ENCODE measurements at regions not wholly inside any gene's neighbourhood (a gene's known extent, or its start where the extent isn't known, plus 50 kb on each side); places are given as distances from the start of the nearest gene placed in this dataset.

DNA sequence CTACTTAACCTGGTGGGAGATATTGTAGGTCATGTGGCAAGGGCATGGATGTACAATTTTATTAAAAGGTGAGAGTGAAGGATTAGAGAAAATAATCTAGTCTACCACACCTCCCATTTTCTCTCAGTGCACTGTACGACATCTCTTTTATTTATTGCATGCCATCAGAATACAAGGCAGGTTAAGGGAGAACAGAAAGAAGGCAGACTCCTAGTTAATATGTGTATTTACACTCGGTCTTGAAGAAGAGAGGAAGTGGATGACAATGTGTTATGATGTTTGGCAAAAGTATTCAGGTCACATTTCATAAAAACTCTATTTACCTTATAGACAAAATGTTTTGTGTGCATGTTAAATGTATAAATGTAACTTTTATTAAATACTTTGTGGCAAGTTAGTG lies 306.1 kb downstream of the CTH start:
- Histone ChIP-seq H3K27ac (ENCODE audit: low read length in 2 of 2) (no peak overlapping the region), H3K4me2 (replicated peaks; ENCODE audit: low read depth, low read length, poor library complexity, severe bottlenecking) (no peak overlapping the region), H3K36me3 (replicated peaks in 1 of 2; ENCODE audit: control extremely low read depth in 1 of 2, control insufficient read depth in 1 of 2, extremely low read depth in 1 of 2, insufficient read depth in 2 of 2, low read length in 1 of 2) (no peaks in the 10 kb centered on the region), H3K4me1 (ENCODE audit: control insufficient read depth in 2 of 2, insufficient read depth in 2 of 2, low read length in 2 of 2) (no peaks in the 10 kb centered on the region), H3K27me3 (replicated peaks in 1 of 4; ENCODE audit: control extremely low read depth in 1 of 4, control insufficient read depth in 3 of 4, insufficient read depth in 4 of 4, low read length in 3 of 4) (no peaks in the 10 kb centered on the region), H4K20me1 (ENCODE audit: control insufficient read depth, insufficient read depth, low read length, poor library complexity, severe bottlenecking) (no peaks in the 10 kb centered on the region), H3K9me3 (ENCODE audit: control extremely low read depth in 1 of 3, control insufficient read depth in 2 of 3, insufficient read depth in 1 of 3, low read length in 2 of 3) (no peaks in the 10 kb centered on the region), H3K79me2 (ENCODE audit: control insufficient read depth, insufficient read depth, low read length) (no peaks in the 10 kb centered on the region), H3K4me3 (ENCODE audit: control extremely low read depth in 1 of 5, extremely low read depth in 1 of 5, insufficient read depth in 1 of 5, low read depth in 2 of 5, low read length in 4 of 5) (no peak overlapping the region), H2AFZ (ENCODE audit: insufficient read depth, low read depth, low read length, poor library complexity, severe bottlenecking) (no peak overlapping the region), H3K9ac (ENCODE audit: low read length) (no peak overlapping the region)
- no peak for TF ChIP-seq EZH2 (IDR thresholded peaks at IDR 0.05; ENCODE audit: borderline replicate concordance, insufficient read depth, low read depth, low read length, poor library complexity, severe bottlenecking)
- TF ChIP-seq, protein P1, sequence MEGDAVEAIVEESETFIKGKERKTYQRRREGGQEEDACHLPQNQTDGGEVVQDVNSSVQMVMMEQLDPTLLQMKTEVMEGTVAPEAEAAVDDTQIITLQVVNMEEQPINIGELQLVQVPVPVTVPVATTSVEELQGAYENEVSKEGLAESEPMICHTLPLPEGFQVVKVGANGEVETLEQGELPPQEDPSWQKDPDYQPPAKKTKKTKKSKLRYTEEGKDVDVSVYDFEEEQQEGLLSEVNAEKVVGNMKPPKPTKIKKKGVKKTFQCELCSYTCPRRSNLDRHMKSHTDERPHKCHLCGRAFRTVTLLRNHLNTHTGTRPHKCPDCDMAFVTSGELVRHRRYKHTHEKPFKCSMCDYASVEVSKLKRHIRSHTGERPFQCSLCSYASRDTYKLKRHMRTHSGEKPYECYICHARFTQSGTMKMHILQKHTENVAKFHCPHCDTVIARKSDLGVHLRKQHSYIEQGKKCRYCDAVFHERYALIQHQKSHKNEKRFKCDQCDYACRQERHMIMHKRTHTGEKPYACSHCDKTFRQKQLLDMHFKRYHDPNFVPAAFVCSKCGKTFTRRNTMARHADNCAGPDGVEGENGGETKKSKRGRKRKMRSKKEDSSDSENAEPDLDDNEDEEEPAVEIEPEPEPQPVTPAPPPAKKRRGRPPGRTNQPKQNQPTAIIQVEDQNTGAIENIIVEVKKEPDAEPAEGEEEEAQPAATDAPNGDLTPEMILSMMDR (IDR thresholded peaks at IDR 0.05), result no peak
- Mint-ChIP-seq H3K27me3 (no peaks in the 10 kb centered on the region), H3K27ac (no peak overlapping the region), H3K9me3 (ENCODE audit: insufficient read depth) (no peaks in the 10 kb centered on the region), H3K4me3 (no peak overlapping the region), H3K4me1 (no peaks in the 10 kb centered on the region)
- ChIA-PET POLR2A (no interaction called here), CTCF (no interaction called here)
- DNase-seq (no peak), ATAC-seq (ENCODE audit: low read depth) (no peak)
- intact Hi-C loops (cut with micrococcal nuclease), result no loop called here
- WGBS (ENCODE audit: insufficient coverage), result no CpG with 5 or more reads among the region's 2 CpGs

- no peak overlapping the region for H3K4me3 Mint-ChIP-seq
- no peak overlapping the region for H3K27ac Mint-ChIP-seq
- H3K4me3 ChIP-seq (ENCODE audit: control extremely low read depth in 1 of 5, extremely low read depth in 1 of 5, insufficient read depth in 1 of 5, low read depth in 2 of 5, low read length in 4 of 5), result no peak overlapping the region
- no peak overlapping the region for H3K4me2 ChIP-seq (replicated peaks; ENCODE audit: low read depth, low read length, poor library complexity, severe bottlenecking)
- no peak overlapping the region for H3K9ac ChIP-seq (ENCODE audit: low read length)
- no peaks in the 10 kb centered on the region for H3K9me3 ChIP-seq (ENCODE audit: control extremely low read depth in 1 of 3, control insufficient read depth in 2 of 3, insufficient read depth in 1 of 3, low read length in 2 of 3)
- no peaks in the 10 kb centered on the region for H3K79me2 ChIP-seq (ENCODE audit: control insufficient read depth, insufficient read depth, low read length)
- no peaks in the 10 kb centered on the region for H3K27me3 Mint-ChIP-seq
- ChIA-PET CTCF (no interaction called here), POLR2A (no interaction called here)
- no peak overlapping the region for H2AFZ ChIP-seq (ENCODE audit: insufficient read depth, low read depth, low read length, poor library complexity, severe bottlenecking)
- intact Hi-C loops (cut with micrococcal nuclease), result no loop called here
- no peak for TF ChIP-seq EZH2 (IDR thresholded peaks at IDR 0.05; ENCODE audit: borderline replicate concordance, insufficient read depth, low read depth, low read length, poor library complexity, severe bottlenecking)
- TF ChIP-seq, protein P1 (IDR thresholded peaks at IDR 0.05), result no peak
- H3K27ac ChIP-seq (ENCODE audit: low read length in 2 of 2), result no peak overlapping the region
- DNase-seq (no peak), ATAC-seq (ENCODE audit: low read depth) (no peak)
- no peaks in the 10 kb centered on the region for H3K27me3 ChIP-seq (replicated peaks in 1 of 4; ENCODE audit: control extremely low read depth in 1 of 4, control insufficient read depth in 3 of 4, insufficient read depth in 4 of 4, low read length in 3 of 4)
- no peaks in the 10 kb centered on the region for H4K20me1 ChIP-seq (ENCODE audit: control insufficient read depth, insufficient read depth, low read length, poor library complexity, severe bottlenecking)
- whole genome bisulfite sequencing (ENCODE audit: insufficient coverage), result 89% methylated on average over 1 of the region's 1 CpG
- no peaks in the 10 kb centered on the region for H3K9me3 Mint-ChIP-seq (ENCODE audit: insufficient read depth)
- no peaks in the 10 kb centered on the region for H3K36me3 ChIP-seq (replicated peaks in 1 of 2; ENCODE audit: control extremely low read depth in 1 of 2, control insufficient read depth in 1 of 2, extremely low read depth in 1 of 2, insufficient read depth in 2 of 2, low read length in 1 of 2)
- H3K4me1 Mint-ChIP-seq, result no peaks in the 10 kb centered on the region
- no peaks in the 10 kb centered on the region for H3K4me1 ChIP-seq (ENCODE audit: control insufficient read depth in 2 of 2, insufficient read depth in 2 of 2, low read length in 2 of 2)
These were observed 306.6 kb downstream of the CTH start for GRCh38 chr1:70717656-70718055.
